Astrocyte (in vitro differentiated cells and primary cell): ENCODE measurements at regions not wholly inside any gene's neighbourhood (a gene's known extent, or its start where the extent isn't known, plus 50 kb on each side); places are given as distances from the start of the nearest gene placed in this dataset.

Experiments
- DNase-seq: peaks from one replicate; pipeline ENCODE4 v3.0.0-alpha.2; 2010; ENCODE audit warnings: low read depth
- FAIRE-seq: peaks from 2 replicates; lab custom pipeline; 2011; peaks lifted over from hg19 to GRCh38; lab: Jason Lieb, UNC
- H2AFZ ChIP-seq: 2 replicates; pipeline ENCODE4 v1.6.0; 2012; ENCODE audit warnings: low read depth, low read length, inconsistent platforms
- H3K27ac ChIP-seq: 2 replicates; pipeline ENCODE4 v1.5.1; 2011; ENCODE audit warnings: low read depth, low read length, inconsistent platforms
- H3K27me3 ChIP-seq: 2 replicates; pipeline ENCODE4 v1.6.0; 2011; ENCODE audit warnings: low read length, inconsistent platforms; ENCODE audit not compliant: insufficient read depth
- H3K36me3 ChIP-seq: 2 replicates; pipeline ENCODE4 v1.5.1; 2011; ENCODE audit warnings: low read length, inconsistent platforms; ENCODE audit not compliant: insufficient read depth
- H3K4me1 ChIP-seq: 2 replicates; pipeline ENCODE4 v1.5.1; 2011; ENCODE audit warnings: low read length, inconsistent platforms; ENCODE audit not compliant: insufficient read depth
- H3K4me2 ChIP-seq: 2 replicates; pipeline ENCODE4 v1.6.0; 2012; ENCODE audit warnings: low read length, inconsistent platforms
- H3K4me3 ChIP-seq: 2 replicates; pipeline ENCODE4 v1.5.1; 2011; ENCODE audit warnings: low read depth, mild to moderate bottlenecking, low read length, inconsistent platforms; ENCODE audit not compliant: insufficient read depth
- H3K79me2 ChIP-seq: 2 replicates; pipeline ENCODE4 v1.6.0; 2012; ENCODE audit warnings: mild to moderate bottlenecking, low read length, inconsistent platforms; ENCODE audit not compliant: insufficient read depth
- H3K9ac ChIP-seq: 2 replicates; pipeline ENCODE4 v1.6.0; 2012; ENCODE audit warnings: mild to moderate bottlenecking, low read length, inconsistent platforms
- H3K9me3 ChIP-seq: 2 replicates; pipeline ENCODE4 v1.5.1; 2012; ENCODE audit warnings: low read depth, mild to moderate bottlenecking, low read length, inconsistent platforms; ENCODE audit not compliant: insufficient read depth
- H4K20me1 ChIP-seq: 2 replicates; pipeline ENCODE4 v1.6.0; 2012; ENCODE audit warnings: low read length, inconsistent platforms; ENCODE audit not compliant: insufficient read depth
- H3K27ac Mint-ChIP-seq: one replicate; pipeline ENCODE4 v1.8.0; 2021; ENCODE audit warnings: mild to moderate bottlenecking, mixed read lengths; ENCODE audit not compliant: unreplicated experiment
- H3K27me3 Mint-ChIP-seq: one replicate; pipeline ENCODE4 v1.8.0; 2021; ENCODE audit warnings: low read depth, mixed read lengths; ENCODE audit not compliant: unreplicated experiment
- H3K36me3 Mint-ChIP-seq: one replicate; pipeline ENCODE4 v1.8.0; 2021; ENCODE audit warnings: low read depth, mixed read lengths; ENCODE audit not compliant: unreplicated experiment
- H3K4me1 Mint-ChIP-seq: one replicate; pipeline ENCODE4 v1.8.0; 2021; ENCODE audit warnings: low read depth, mixed read lengths; ENCODE audit not compliant: unreplicated experiment
- H3K4me3 Mint-ChIP-seq: one replicate; pipeline ENCODE4 v1.8.0; 2021; ENCODE audit warnings: mild to moderate bottlenecking, moderate library complexity, mixed read lengths; ENCODE audit not compliant: unreplicated experiment
- H3K9me3 Mint-ChIP-seq: one replicate; pipeline ENCODE4 v1.8.0; 2021; ENCODE audit warnings: mild to moderate bottlenecking, mixed read lengths; ENCODE audit not compliant: unreplicated experiment
- CTCF ChIP-seq: IDR thresholded peaks from 2 replicates; pipeline ENCODE4 v1.5.1; 2011; ENCODE audit warnings: low read depth, mild to moderate bottlenecking, inconsistent platforms, low read length, moderate library complexity; ENCODE audit not compliant: insufficient read depth
- EZH2 ChIP-seq: IDR thresholded peaks from 2 replicates; pipeline ENCODE4 v1.6.1; 2012; ENCODE audit warnings: mild to moderate bottlenecking, low read length, inconsistent platforms; ENCODE audit not compliant: insufficient read depth

GRCh38 chr20:56859801-56860261, 230.7 kb downstream of the TFAP2C start:
- DNase-seq (no peak), FAIRE-seq (no peak)
- Mint-ChIP-seq H3K27ac (peak overlapping the region; percentile 84), H3K9me3 (no peaks in the 10 kb centered on the region), H3K4me1 (peaks cover 15% of the 10 kb centered on the region), H3K27me3 (peaks cover 28% of the 10 kb centered on the region), H3K4me3 (no peak overlapping the region), H3K36me3 (no peaks in the 10 kb centered on the region)
- no peak overlapping the region for H3K27ac ChIP-seq
- no peak overlapping the region for H3K9ac ChIP-seq
- no peaks in the 10 kb centered on the region for H3K9me3 ChIP-seq
- no peak overlapping the region for H3K4me3 ChIP-seq
- H3K36me3 ChIP-seq, result no peaks in the 10 kb centered on the region
- no peak overlapping the region for H2AFZ ChIP-seq
- H3K79me2 ChIP-seq, result no peaks in the 10 kb centered on the region
- H3K4me1 ChIP-seq, result no peaks in the 10 kb centered on the region
- TF ChIP-seq CTCF (no peak), EZH2 (no peak)
- H3K27me3 ChIP-seq, result peaks cover 20% of the 10 kb centered on the region
- H3K4me2 ChIP-seq, result no peak overlapping the region
- H4K20me1 ChIP-seq, result no peaks in the 10 kb centered on the region

- Histone ChIP-seq H3K4me3 (no peak overlapping the region), H2AFZ (no peak overlapping the region), H4K20me1 (no peaks in the 10 kb centered on the region), H3K27ac (no peak overlapping the region), H3K27me3 (peaks cover 24% of the 10 kb centered on the region), H3K36me3 (no peaks in the 10 kb centered on the region), H3K79me2 (no peaks in the 10 kb centered on the region), H3K9ac (no peak overlapping the region), H3K9me3 (no peaks in the 10 kb centered on the region), H3K4me1 (no peaks in the 10 kb centered on the region), H3K4me2 (no peak overlapping the region)
- Mint-ChIP-seq H3K27ac (no peak overlapping the region), H3K4me3 (no peak overlapping the region), H3K27me3 (peaks cover 32% of the 10 kb centered on the region), H3K9me3 (no peaks in the 10 kb centered on the region), H3K36me3 (no peaks in the 10 kb centered on the region), H3K4me1 (peaks cover 15% of the 10 kb centered on the region)
- FAIRE-seq, result no peak
- no peak for DNase-seq
- TF ChIP-seq EZH2 (no peak), CTCF (no peak)
Measured at GRCh38 chr20:56860413-56860812, 231.3 kb downstream of the TFAP2C start.

GRCh38 chr20:56861590-56861989, 232.5 kb downstream of the TFAP2C start:
- DNase-seq (no peak), FAIRE-seq (no peak)
- Histone ChIP-seq H4K20me1 (no peaks in the 10 kb centered on the region), H3K4me2 (no peak overlapping the region), H3K27ac (no peak overlapping the region), H3K79me2 (no peaks in the 10 kb centered on the region), H3K4me1 (no peaks in the 10 kb centered on the region), H3K9me3 (no peaks in the 10 kb centered on the region), H3K36me3 (no peaks in the 10 kb centered on the region), H3K4me3 (no peak overlapping the region), H3K27me3 (peaks cover 28% of the 10 kb centered on the region), H3K9ac (no peak overlapping the region), H2AFZ (no peak overlapping the region)
- no peaks in the 10 kb centered on the region for H3K9me3 Mint-ChIP-seq
- TF ChIP-seq EZH2, result no peak
- TF ChIP-seq CTCF, result no peak
- no peak overlapping the region for H3K4me3 Mint-ChIP-seq
- peaks cover 32% of the 10 kb centered on the region for H3K27me3 Mint-ChIP-seq
- H3K36me3 Mint-ChIP-seq, result no peaks in the 10 kb centered on the region
- H3K27ac Mint-ChIP-seq, result no peak overlapping the region
- peaks cover 15% of the 10 kb centered on the region for H3K4me1 Mint-ChIP-seq
